ENCODE measurements at regions not wholly inside any gene's neighbourhood (a gene's known extent, or its start where the extent isn't known, plus 50 kb on each side); places are given as distances from the start of the nearest gene placed in this dataset.

GRCh38 chr3:45306406-45307008 is 80.4 kb upstream of the TMEM158 start:
- no peak for DNase-seq (ENCODE audit: low read depth in 1 of 2, low spot score in 1 of 2)
- ChIA-PET POLR2A (no interaction called here), CTCF (no interaction called here)

More at GRCh38 chr3:45306406-45307008, 80.4 kb upstream of the TMEM158 start:
- Histone ChIP-seq H3K4me1 (no peaks in the 10 kb centered on the region), H3K4me3 (no peak overlapping the region), H3K27ac (no peak overlapping the region), H3K4me2 (no peak overlapping the region), H3K9me3 (peaks cover 6% of the 10 kb centered on the region; the same call in 1 of the 3 replicates)
- TF ChIP-seq HOXB13 (CRISPR knock-in tag; IDR thresholded peaks at IDR 0.05; ENCODE audit: low read depth) (no peak), USF2 (IDR thresholded peaks at IDR 0.05) (no peak), HOXA7 (CRISPR knock-in tag; IDR thresholded peaks at IDR 0.05) (no peak), SMC3 (IDR thresholded peaks at IDR 0.05) (no peak), NPAS2 (CRISPR knock-in tag; IDR thresholded peaks at IDR 0.05; ENCODE audit: borderline replicate concordance) (no peak), FOXS1 (CRISPR knock-in tag; IDR thresholded peaks at IDR 0.05) (no peak), JUN (IDR thresholded peaks at IDR 0.05) (no peak), CBX2 (IDR thresholded peaks at IDR 0.05; ENCODE audit: borderline replicate concordance, low read depth) (no peak), RAD21 (conservative IDR thresholded peaks at IDR 0.05 in 1 of 2, IDR thresholded peaks at IDR 0.05 in 1 of 2) (no peak), JUNB (IDR thresholded peaks at IDR 0.05) (no peak), REST (IDR thresholded peaks at IDR 0.05) (no peak), EP300 (IDR thresholded peaks at IDR 0.05) (no peak), EHMT2 (IDR thresholded peaks at IDR 0.05; ENCODE audit: low read depth) (no peak), TP53 (CRISPR knock-in tag; IDR thresholded peaks at IDR 0.05) (no peak), CTCF (IDR thresholded peaks at IDR 0.05) (no peak), HMGXB4 (CRISPR knock-in tag; IDR thresholded peaks at IDR 0.05; ENCODE audit: borderline replicate concordance) (no peak)
- ATAC-seq (no peak), FAIRE-seq (no peak)
- 80% methylated on average over 4 of the region's 37 CpGs for WGBS (ENCODE audit: missing lambda C conversion rate)

Measured in A549 (cell line).